ENCODE measurements at regions not wholly inside any gene's neighbourhood (a gene's known extent, or its start where the extent isn't known, plus 50 kb on each side); places are given as distances from the start of the nearest gene placed in this dataset.

- H3K27me3 ChIP-seq, result no peaks in the 10 kb centered on the region
- no peak overlapping the region for H3K4me3 ChIP-seq
- intact Hi-C loops (cut with DNase I; ENCODE audit: low total_unique reads), result no loop called here
- no peak for DNase-seq
- no peaks in the 10 kb centered on the region for H3K36me3 ChIP-seq
- no peak overlapping the region for H3K27ac ChIP-seq
- no peaks in the 10 kb centered on the region for H3K4me1 ChIP-seq
- peaks cover 0 to 5% (median 0%) of the 10 kb centered on the region in 3 donors for H3K9me3 ChIP-seq
- TF ChIP-seq CTCF (IDR thresholded peaks at IDR 0.05), result no peak
Measured at GRCh38 chr5:1975898-1976765, 93.4 kb upstream of the IRX4 start.

- no peaks in the 10 kb centered on the region for H3K27me3 ChIP-seq
- H3K27ac ChIP-seq, result no peak overlapping the region
- H3K36me3 ChIP-seq, result no peaks in the 10 kb centered on the region
- H3K4me1 ChIP-seq, result no peaks in the 10 kb centered on the region
- intact Hi-C loops (cut with DNase I; ENCODE audit: low total_unique reads), result no loop called here
- H3K4me3 ChIP-seq, result no peak overlapping the region
- H3K9me3 ChIP-seq, result peaks cover 0 to 5% (median 0%) of the 10 kb centered on the region in 3 donors
- no peak for TF ChIP-seq CTCF (IDR thresholded peaks at IDR 0.05)
- DNase-seq, result no peak
Measured at GRCh38 chr5:1975406-1975715, 92.6 kb upstream of the IRX4 start.

- H3K9me3 ChIP-seq, result peaks cover 0 to 5% (median 0%) of the 10 kb centered on the region in 3 donors
- no peaks in the 10 kb centered on the region for H3K36me3 ChIP-seq
- no peaks in the 10 kb centered on the region for H3K27me3 ChIP-seq
- intact Hi-C loops (cut with DNase I; ENCODE audit: low total_unique reads), result no loop called here
- H3K4me3 ChIP-seq, result no peak overlapping the region
- no peaks in the 10 kb centered on the region for H3K4me1 ChIP-seq
- no peak for TF ChIP-seq CTCF (IDR thresholded peaks at IDR 0.05)
- H3K27ac ChIP-seq, result no peak overlapping the region
- no peak for DNase-seq
Measured at GRCh38 chr5:1974501-1975405, 92.0 kb upstream of the IRX4 start.

- TF ChIP-seq CTCF (IDR thresholded peaks at IDR 0.05), result no peak
Measured at GRCh38 chr5:1974081-1974480, 91.4 kb upstream of the IRX4 start.

GRCh38 chr5:1973391-1974013 lies 90.8 kb upstream of the IRX4 start:
- no peak for TF ChIP-seq CTCF (IDR thresholded peaks at IDR 0.05)
- Histone ChIP-seq H3K36me3 (no peaks in the 10 kb centered on the region), H3K9me3 (peaks cover 0 to 5% (median 0%) of the 10 kb centered on the region in 3 donors), H3K4me1 (no peaks in the 10 kb centered on the region), H3K27ac (no peak overlapping the region), H3K4me3 (no peak overlapping the region), H3K27me3 (no peaks in the 10 kb centered on the region)
- intact Hi-C loops (cut with DNase I; ENCODE audit: low total_unique reads), result no loop called here
- DNase-seq, result no peak

More at GRCh38 chr5:1974081-1974480, 91.4 kb upstream of the IRX4 start:
- no peaks in the 10 kb centered on the region for H3K36me3 ChIP-seq
- DNase-seq, result no peak
- H3K4me1 ChIP-seq, result no peaks in the 10 kb centered on the region
- intact Hi-C loops (cut with DNase I; ENCODE audit: low total_unique reads), result no loop called here
- H3K9me3 ChIP-seq, result peaks cover 0 to 5% (median 0%) of the 10 kb centered on the region in 3 donors
- H3K27ac ChIP-seq, result no peak overlapping the region
- H3K27me3 ChIP-seq, result no peaks in the 10 kb centered on the region
- H3K4me3 ChIP-seq, result no peak overlapping the region

Measured in tibial artery (tissue), 4 donors.